ENCODE measurements at regions not wholly inside any gene's neighbourhood (a gene's known extent, or its start where the extent isn't known, plus 50 kb on each side); places are given as distances from the start of the nearest gene placed in this dataset.

- in situ Hi-C loops (cut with MboI; ENCODE audit: low sequenced_read_pairs), result no loop called here
Observed at GRCh38 chr18:78892721-78893120, 86.9 kb upstream of the SALL3 start.

DNA sequence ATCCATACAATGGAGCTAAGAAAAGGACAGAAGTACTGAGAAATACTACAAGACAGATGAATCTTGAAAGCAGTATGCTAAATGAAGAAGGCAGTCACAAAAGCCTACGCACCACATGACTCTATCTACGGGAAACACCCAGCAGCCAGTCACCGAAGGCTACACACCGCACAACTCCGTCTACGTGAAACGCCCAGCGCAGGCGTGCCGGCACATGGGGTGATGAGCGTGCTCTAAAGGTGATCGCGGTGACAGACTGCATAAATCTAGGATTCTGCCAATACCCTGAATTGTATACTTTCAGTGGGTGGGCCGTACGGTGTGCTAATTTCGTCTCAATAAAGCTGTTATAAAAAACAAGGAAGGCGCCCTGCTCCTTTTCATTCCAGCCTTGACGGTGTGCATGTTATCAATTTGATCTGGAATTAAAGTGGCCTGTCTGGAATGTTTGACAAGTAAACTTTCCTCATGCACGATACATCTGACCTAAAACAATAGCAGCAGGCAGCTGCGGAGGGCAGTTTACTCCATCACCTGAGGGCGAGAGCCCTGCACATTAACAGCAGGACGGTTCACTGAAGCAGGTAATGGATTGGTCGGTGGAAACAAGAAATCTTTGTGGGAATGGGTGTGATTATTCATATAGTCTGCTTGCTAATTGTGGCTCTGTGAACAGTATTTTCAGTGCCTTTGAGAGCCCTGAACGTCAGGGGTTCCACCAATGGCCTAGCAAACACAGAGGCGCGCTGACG is 86.2 kb upstream of the SALL3 start:
- in situ Hi-C loops (cut with MboI; ENCODE audit: low sequenced_read_pairs), result no loop called here

DNA sequence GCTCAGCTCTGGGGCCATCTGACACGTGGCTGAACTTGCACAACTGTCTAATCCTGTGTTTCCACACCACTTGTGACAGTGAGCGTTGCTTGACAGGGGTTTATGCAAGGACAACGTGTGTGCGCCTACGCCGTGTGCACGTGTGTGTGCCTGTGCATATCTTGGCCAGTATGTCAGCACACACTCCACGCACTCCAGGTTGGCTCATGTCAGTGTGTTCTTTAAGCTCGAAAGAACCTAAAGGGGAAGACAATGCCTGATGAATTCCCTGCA is 85.6 kb upstream of the SALL3 start:
- in situ Hi-C loops (cut with MboI; ENCODE audit: low sequenced_read_pairs), result no loop called here

- in situ Hi-C loops (cut with MboI; ENCODE audit: low sequenced_read_pairs), result no loop called here
Observed at GRCh38 chr18:78895207-78896001, 84.2 kb upstream of the SALL3 start.

DNA sequence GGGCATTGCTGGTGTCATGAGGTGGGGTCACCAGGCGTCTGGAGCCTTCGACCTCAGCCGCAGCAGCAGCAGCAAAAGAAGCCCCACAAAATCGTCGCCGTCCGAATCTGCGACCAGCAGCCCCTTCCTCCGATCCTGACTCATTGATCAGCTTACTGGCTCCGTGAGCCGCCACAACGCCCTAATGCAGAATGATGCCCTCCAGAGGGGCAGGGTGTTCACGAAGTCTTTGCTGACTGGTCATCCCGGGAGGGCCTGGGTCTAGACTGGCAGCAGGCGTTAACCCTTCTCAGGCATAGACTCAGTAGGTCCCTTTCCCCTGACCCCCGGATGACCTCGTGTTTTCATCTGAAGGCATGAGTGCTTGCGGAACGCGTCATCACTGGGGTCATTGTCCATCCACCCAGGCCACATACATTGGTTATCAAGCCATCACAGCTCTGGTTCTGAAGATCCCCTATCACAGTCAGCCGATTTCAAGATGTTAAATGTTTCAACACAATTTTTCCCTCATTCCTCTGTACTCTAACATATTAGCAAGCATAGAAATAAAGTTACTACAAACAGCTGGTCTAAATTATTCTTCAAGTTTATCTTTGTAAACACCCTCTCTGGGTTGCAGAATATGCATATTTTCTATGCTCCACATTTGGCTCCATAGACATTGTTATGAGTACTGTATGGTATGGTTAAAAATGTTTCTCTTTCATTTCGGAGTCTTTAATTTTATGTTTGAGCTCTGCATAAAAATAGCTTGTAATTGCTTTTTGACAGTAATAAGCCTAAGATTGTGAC is 83.3 kb upstream of the SALL3 start:
- in situ Hi-C loops (cut with MboI; ENCODE audit: low sequenced_read_pairs), result no loop called here

DNA sequence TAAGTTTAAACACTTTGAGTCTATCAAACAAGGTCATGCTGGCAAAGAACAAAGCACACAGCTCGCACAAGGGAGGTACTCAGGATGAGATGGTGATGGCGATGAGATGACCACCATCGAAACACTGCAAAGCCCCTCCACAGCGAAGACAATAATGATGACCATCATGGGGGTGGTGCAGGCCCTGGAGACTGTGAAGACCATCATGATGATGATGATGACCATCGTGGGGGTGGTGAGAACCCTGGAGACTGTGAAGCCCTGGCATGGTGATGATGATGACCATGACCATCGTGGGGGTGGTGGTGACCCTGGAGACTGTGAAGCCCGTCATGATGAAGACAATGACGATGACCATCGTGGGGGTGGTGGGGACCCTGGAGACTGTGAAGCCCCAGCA is 81.6 kb upstream of the SALL3 start:
- in situ Hi-C loops (cut with MboI; ENCODE audit: low sequenced_read_pairs), result no loop called here

- in situ Hi-C loops (cut with MboI; ENCODE audit: low sequenced_read_pairs), result no loop called here
Observed at GRCh38 chr18:78898635-78899034, 81.0 kb upstream of the SALL3 start.

- in situ Hi-C loops (cut with MboI; ENCODE audit: low sequenced_read_pairs), result no loop called here
Observed at GRCh38 chr18:78899241-78899640, 80.4 kb upstream of the SALL3 start.

DNA sequence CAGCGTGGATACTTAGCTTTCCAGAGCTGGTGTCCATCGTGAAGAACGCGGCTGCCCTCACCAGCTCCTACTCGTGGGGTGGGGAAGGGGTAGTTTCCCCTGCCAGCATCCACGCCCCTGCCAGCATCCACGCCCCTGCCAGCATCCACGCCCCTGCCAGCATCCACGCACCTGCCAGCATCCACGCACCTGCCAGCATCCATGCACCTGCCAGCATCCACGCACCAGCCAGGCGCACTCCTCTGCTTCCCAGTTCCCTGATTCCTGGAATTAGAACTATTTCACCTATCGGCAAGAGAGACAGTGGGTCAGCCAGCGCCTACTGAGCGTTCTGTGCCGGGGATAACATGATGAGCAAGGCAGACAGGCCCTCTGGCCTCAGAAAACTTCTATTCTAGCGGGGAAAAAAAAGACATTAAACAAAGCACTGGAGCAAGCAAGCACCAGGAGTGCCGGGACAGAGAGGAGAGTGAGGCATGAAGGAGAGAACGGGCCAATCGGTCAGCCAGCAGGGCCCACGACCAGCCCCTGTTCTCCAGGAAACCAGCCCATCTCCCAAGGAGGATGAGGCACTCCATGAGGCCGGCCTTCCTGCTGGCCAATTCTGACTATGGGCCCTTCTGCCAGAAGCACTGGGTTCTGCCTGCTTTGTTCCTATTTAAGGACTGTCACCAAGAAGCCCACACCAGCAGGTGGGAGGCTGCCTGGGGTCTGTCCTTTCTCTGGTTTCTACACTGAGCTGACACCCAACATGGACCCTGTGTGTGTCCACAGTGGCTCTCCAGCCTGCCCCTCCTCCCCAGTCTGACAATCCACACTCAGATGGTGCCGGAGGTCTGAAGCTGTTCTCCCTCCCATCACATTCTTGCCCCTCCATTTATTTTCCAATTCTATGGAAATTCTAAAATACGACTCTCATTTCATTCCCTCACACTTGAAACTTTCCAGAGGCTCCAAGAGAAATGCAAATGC is 78.4 kb upstream of the SALL3 start:
- in situ Hi-C loops (cut with MboI; ENCODE audit: low sequenced_read_pairs), result no loop called here

- in situ Hi-C loops (cut with MboI; ENCODE audit: low sequenced_read_pairs), result no loop called here
Observed at GRCh38 chr18:78901923-78902794, 77.5 kb upstream of the SALL3 start.

GRCh38 chr18:78902795-78903435 is 76.7 kb upstream of the SALL3 start:
- in situ Hi-C loops (cut with MboI; ENCODE audit: low sequenced_read_pairs), result no loop called here

DNA sequence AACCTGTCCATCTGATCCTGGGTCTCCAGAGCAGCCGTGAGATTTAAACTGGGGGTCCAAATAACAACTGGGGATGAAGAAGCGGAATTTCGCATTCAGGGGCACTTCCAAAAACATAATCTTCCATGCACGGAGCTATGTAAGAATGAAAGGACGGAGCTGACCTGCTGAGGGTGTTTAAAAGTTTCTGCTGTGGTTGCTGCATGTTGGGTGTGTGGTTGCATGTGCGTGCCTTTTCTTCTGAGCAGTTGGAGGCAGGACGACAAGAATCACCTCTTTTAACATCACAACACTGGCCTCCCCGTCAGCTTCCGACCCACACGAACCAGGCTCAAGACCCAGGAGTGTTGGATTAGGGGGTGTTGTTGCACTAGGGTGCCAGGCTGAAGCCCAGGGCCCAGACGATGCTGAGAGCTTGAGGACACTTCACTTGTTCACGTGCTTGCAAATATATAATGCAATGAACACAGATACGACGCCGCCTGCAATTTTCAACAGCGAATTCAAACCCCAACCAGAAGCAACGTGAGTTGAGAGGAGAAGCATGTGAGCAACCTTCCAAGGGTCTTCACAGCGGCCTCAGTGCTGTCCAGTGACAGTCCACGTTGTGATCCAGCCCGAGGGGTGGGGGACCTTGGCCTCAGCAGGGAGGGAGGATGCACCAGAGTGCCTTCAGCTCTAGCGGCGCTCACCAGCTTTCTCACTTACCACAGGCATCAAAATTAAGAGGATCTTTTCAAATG is 76.0 kb upstream of the SALL3 start:
- in situ Hi-C loops (cut with MboI; ENCODE audit: low sequenced_read_pairs), result no loop called here

DNA sequence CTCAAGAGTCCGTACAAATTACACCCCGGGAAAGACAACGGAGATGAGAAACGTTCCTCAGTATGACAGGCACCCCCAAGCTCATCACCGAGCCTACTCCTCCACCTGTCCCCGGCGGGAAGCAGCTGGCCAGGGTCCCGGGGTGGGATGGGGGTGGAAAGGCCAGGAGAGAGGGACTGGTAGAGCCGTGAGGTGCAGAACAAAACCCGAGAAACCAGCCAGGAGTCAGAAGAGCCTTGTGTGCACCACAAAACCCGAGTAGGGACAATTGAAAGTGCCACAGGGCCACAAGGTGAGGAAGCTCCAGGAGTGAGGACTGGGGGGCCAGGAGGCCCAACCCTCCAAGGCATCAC is 75.5 kb upstream of the SALL3 start:
- in situ Hi-C loops (cut with MboI; ENCODE audit: low sequenced_read_pairs), result no loop called here

DNA sequence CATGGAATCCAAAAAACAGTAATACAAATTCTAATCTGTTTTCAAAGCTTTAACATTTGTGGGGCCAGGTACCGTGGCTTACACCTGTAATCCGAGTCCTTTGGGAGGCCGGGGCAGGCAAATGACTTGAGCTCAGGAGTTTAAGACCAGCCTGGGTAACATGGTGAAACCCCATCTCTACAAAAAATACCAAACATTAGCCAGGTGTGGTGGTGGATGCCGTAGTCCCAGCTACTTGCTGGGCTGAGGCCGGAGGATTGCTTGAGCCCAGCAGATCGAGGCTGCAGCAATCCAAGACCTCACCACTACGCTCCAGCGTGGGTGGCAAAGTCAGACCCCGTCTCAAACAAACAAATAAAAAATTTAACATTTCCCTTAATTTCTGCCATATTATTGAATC is 74.3 kb upstream of the SALL3 start:
- in situ Hi-C loops (cut with MboI; ENCODE audit: low sequenced_read_pairs), result no loop called here

GRCh38 chr18:78906066-78906465 is 73.6 kb upstream of the SALL3 start:
- in situ Hi-C loops (cut with MboI; ENCODE audit: low sequenced_read_pairs), result no loop called here

DNA sequence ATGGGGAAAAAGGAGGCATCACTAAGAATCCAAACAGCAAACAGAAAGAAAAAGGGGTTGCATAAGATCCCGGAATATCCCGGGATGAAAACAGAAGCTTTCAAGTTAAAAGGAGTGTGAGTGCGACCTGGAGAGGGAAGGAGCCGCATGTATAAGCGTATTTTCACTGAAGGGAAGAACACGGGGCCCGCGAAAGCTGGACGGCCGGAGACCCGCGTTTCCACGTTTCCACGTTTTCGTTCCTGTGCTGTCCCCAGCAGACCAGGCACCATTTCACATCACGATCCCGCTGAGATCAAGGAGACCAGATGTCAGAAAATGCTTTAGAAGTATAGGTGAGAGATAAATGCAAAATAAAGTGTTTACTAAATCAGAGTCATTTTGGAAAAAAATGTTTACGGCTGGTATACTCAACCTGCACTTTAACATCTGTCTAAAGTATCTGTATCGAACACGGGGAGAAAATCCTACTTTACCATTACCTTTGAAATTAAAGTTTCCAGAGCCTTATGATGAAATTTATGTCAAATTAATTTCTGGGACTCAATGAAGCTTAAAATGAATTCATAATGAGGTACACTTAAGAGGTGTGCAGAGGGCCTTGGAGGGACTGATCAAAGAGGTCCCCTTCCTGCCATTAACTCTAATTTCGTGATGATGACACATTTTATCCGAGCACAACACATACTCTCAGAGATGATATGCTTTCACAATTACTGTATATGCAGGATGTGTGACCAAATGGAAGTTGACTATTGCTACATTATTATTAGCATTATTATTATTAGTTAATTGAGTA is 71.0 kb upstream of the SALL3 start:
- in situ Hi-C loops (cut with MboI; ENCODE audit: low sequenced_read_pairs), result no loop called here

GRCh38 chr18:78911751-78912283 is 67.8 kb upstream of the SALL3 start:
- in situ Hi-C loops (cut with MboI; ENCODE audit: low sequenced_read_pairs), result no loop called here

DNA sequence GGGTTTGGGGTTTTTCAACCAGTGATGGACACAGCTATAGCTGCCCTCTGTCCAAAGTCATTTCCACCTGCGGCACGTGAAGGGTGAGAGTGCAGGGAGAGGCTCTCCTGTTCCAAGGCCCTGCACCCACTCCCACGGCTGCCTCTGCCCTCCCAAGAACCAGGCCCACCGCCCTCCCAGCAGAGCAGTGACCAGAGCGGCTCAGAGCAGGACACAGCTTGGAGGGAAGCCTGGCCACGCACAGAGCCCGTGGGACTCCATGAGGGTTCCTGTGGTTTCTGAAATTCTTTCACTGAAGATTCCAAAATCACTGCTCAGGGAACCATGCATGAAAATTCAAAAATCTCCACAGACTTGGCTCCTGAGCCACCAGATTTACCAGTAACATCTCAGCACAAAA is 67.3 kb upstream of the SALL3 start:
- in situ Hi-C loops (cut with MboI; ENCODE audit: low sequenced_read_pairs), result no loop called here

Measured in HL-60/S4 treated with phorbol 12-myristate 13-acetate at 8.2 ng/mL for 4 days and 3 days (cell line).